Body of pancreas (tissue), 4 donors: ENCODE measurements at regions not wholly inside any gene's neighbourhood (a gene's known extent, or its start where the extent isn't known, plus 50 kb on each side); places are given as distances from the start of the nearest gene placed in this dataset.

Experiments used
- CTCF ChIP-seq, 7 experiments: fragments of 450-650 bp in 4 of 7; fragments of 200-600 bp in 3 of 7; sonication (generic) in 3 of 7; IDR thresholded peaks; one replicate each; pipeline ENCODE4 v1.5.1; 2016 to 2019; ENCODE audit warnings: antibody characterized with exemption in 7 of 7
- POLR2A ChIP-seq, 3 donors: fragments of 450-650 bp; IDR thresholded peaks; one replicate each; pipeline ENCODE4 v1.6.1; 2016; ENCODE audit warnings: antibody characterized with exemption in 3 of 3, mild to moderate bottlenecking in 2 of 3

GRCh38 chr16:73369851-73370250 is 321.9 kb upstream of the ZFHX3 start:
- TF ChIP-seq POLR2A (IDR thresholded peaks at IDR 0.05) (no peak), CTCF (IDR thresholded peaks at IDR 0.05) (no peak)
